ENCODE measurements at regions not wholly inside any gene's neighbourhood (a gene's known extent, or its start where the extent isn't known, plus 50 kb on each side); places are given as distances from the start of the nearest gene placed in this dataset.

DNA sequence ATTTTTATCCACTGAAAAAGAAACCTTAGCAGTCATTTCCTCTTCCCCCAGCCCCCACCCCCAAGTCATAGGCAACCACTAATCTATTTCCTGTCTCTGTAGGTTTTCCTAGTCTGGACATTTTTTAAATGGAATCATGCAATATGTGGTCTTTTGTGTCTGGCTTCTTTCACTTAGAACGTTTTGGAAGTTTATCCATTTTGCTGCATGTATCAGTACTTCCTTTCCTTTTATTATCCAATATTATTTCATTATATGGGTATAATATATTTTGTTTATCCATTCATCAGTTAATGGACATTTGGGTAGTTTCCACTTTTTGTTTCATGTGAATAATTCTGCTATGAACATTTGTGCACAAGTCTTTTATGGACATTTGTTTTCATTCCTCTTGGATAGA is 99.3 kb upstream of the BMP5 start:
- no peak for FAIRE-seq
- Histone ChIP-seq H3K4me2 (ENCODE audit: low read depth, low read length) (no peak overlapping the region), H2AFZ (ENCODE audit: low read length) (no peak overlapping the region), H3K4me3 (replicated peaks in 1 of 3; ENCODE audit: insufficient read depth in 1 of 3, low read depth in 2 of 3, low read length in 3 of 3) (no peak overlapping the region), H4K20me1 (ENCODE audit: insufficient read depth, low read length) (no peaks in the 10 kb centered on the region), H3K9me3 (ENCODE audit: low read length) (no peaks in the 10 kb centered on the region), H3K36me3 (replicated peaks in 1 of 2; ENCODE audit: control insufficient read depth in 1 of 2, insufficient read depth in 2 of 2, low read length in 2 of 2) (no peaks in the 10 kb centered on the region), H3K27me3 (ENCODE audit: control insufficient read depth in 1 of 2, insufficient read depth in 2 of 2, low read length in 2 of 2) (no peaks in the 10 kb centered on the region), H3K79me2 (ENCODE audit: insufficient read depth, low read length) (no peaks in the 10 kb centered on the region), H3K9ac (ENCODE audit: insufficient read depth, low read depth, low read length) (no peak overlapping the region), H3K4me1 (ENCODE audit: insufficient read depth, low read length) (no peaks in the 10 kb centered on the region), H3K27ac (ENCODE audit: extremely low read length, insufficient read depth, low read length) (no peak overlapping the region)
- ChIA-PET POLR2A (no interaction called here), CTCF (ENCODE audit: low intra/inter-chr PET ratio, low total read pairs) (no interaction called here)
- DNase-seq (ENCODE audit: low spot score) = no peak
- ATAC-seq = no peak
- intact Hi-C loops (cut with micrococcal nuclease; ENCODE audit: unreplicated experiment) (no loop called here), in situ Hi-C loops (cut with HindIII; ENCODE audit: extremely low pct_ligation_motif_present, low pct_unique_long_range_greater_than_20kb) (loop anchor here (25.0 kb wide), 2 partner anchors 537 to 687 kb away; no protein-coding TSS in a partner anchor)
- 0% methylated on average over 1 of the region's 1 CpG for WGBS (ENCODE audit: low lambda C conversion rate)
- no TSS peak for BruUV-seq (replicated peaks)
- TF ChIP-seq ZNF451 (CRISPR knock-in tag; IDR thresholded peaks at IDR 0.05) (no peak), TAF15 (IDR thresholded peaks at IDR 0.05; ENCODE audit: low read depth, low read length, poor library complexity, severe bottlenecking) (no peak), KLF15 (CRISPR knock-in tag; IDR thresholded peaks at IDR 0.05; ENCODE audit: borderline replicate concordance) (no peak), GATAD2A (CRISPR knock-in tag; IDR thresholded peaks at IDR 0.05) (no peak), YEATS4 (CRISPR knock-in tag; IDR thresholded peaks at IDR 0.05; ENCODE audit: borderline replicate concordance) (no peak)

DNA sequence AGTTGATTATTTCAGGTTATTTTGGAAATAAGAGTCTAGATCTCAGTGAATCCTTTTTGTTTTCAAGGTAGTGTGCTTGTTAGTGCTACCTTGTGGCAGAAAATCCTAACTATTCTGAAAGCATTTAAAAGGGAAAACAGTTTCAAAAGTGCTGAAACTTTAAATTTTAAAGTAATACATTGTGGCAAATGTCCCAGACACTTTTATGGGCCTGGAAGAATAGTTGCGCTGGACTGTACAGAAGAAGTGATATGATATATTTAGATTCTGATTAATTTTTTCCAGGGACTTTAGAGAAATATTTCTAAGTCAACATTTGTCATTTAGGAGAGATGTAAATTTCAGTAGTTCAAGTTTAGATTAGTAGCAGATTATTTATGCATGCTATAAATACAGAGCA is 96.7 kb upstream of the BMP5 start:
- Histone ChIP-seq H4K20me1 (ENCODE audit: insufficient read depth, low read length) (no peaks in the 10 kb centered on the region), H3K27ac (ENCODE audit: extremely low read length, insufficient read depth, low read length) (no peak overlapping the region), H3K36me3 (replicated peaks in 1 of 2; ENCODE audit: control insufficient read depth in 1 of 2, insufficient read depth in 2 of 2, low read length in 2 of 2) (no peaks in the 10 kb centered on the region), H3K9ac (ENCODE audit: insufficient read depth, low read depth, low read length) (no peak overlapping the region), H3K27me3 (ENCODE audit: control insufficient read depth in 1 of 2, insufficient read depth in 2 of 2, low read length in 2 of 2) (no peaks in the 10 kb centered on the region), H3K4me3 (replicated peaks in 1 of 3; ENCODE audit: insufficient read depth in 1 of 3, low read depth in 2 of 3, low read length in 3 of 3) (no peak overlapping the region), H3K4me1 (ENCODE audit: insufficient read depth, low read length) (no peaks in the 10 kb centered on the region), H2AFZ (ENCODE audit: low read length) (no peak overlapping the region), H3K79me2 (ENCODE audit: insufficient read depth, low read length) (no peaks in the 10 kb centered on the region), H3K4me2 (ENCODE audit: low read depth, low read length) (no peak overlapping the region), H3K9me3 (ENCODE audit: low read length) (no peaks in the 10 kb centered on the region)
- intact Hi-C loops (cut with micrococcal nuclease; ENCODE audit: unreplicated experiment) = no loop called here
- no peak for DNase-seq (ENCODE audit: low spot score)
- ChIA-PET POLR2A (no interaction called here), CTCF (ENCODE audit: low intra/inter-chr PET ratio, low total read pairs) (no interaction called here)
- BruUV-seq (replicated peaks) = no TSS peak
- no peak for FAIRE-seq
- ATAC-seq = no peak
- in situ Hi-C loops (cut with HindIII; ENCODE audit: extremely low pct_ligation_motif_present, low pct_unique_long_range_greater_than_20kb) = loop anchor here (25.0 kb wide), 2 partner anchors 535 to 685 kb away; no protein-coding TSS in a partner anchor
- WGBS (ENCODE audit: low lambda C conversion rate) = 25% methylated on average over 1 of the region's 1 CpG
- no peak for TF ChIP-seq ZNF121 (CRISPR knock-in tag; IDR thresholded peaks at IDR 0.05)
- TF ChIP-seq, protein P1, sequence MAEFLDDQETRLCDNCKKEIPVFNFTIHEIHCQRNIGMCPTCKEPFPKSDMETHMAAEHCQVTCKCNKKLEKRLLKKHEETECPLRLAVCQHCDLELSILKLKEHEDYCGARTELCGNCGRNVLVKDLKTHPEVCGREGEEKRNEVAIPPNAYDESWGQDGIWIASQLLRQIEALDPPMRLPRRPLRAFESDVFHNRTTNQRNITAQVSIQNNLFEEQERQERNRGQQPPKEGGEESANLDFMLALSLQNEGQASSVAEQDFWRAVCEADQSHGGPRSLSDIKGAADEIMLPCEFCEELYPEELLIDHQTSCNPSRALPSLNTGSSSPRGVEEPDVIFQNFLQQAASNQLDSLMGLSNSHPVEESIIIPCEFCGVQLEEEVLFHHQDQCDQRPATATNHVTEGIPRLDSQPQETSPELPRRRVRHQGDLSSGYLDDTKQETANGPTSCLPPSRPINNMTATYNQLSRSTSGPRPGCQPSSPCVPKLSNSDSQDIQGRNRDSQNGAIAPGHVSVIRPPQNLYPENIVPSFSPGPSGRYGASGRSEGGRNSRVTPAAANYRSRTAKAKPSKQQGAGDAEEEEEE (CRISPR knock-in tag; IDR thresholded peaks at IDR 0.05; ENCODE audit: borderline replicate concordance) = no peak
- TF ChIP-seq, protein P2, sequence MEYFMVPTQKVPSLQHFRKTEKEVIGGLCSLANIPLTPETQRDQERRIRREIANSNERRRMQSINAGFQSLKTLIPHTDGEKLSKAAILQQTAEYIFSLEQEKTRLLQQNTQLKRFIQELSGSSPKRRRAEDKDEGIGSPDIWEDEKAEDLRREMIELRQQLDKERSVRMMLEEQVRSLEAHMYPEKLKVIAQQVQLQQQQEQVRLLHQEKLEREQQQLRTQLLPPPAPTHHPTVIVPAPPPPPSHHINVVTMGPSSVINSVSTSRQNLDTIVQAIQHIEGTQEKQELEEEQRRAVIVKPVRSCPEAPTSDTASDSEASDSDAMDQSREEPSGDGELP (IDR thresholded peaks at IDR 0.05; ENCODE audit: borderline replicate concordance, low read depth) = no peak
- no peak for TF ChIP-seq ZBTB14 (CRISPR knock-in tag; IDR thresholded peaks at IDR 0.05)

All from HepG2 (cell line).